Adrenal gland (tissue), 5 donors: ENCODE measurements at regions not wholly inside any gene's neighbourhood (a gene's known extent, or its start where the extent isn't known, plus 50 kb on each side); places are given as distances from the start of the nearest gene placed in this dataset.

Source experiments
- POLR2A ChIP-seq, 2 donors: fragments of 450-650 bp; IDR thresholded peaks; one replicate each; pipeline ENCODE4 v1.6.1; 2017; ENCODE audit warnings: antibody characterized with exemption in 2 of 2, mild to moderate bottlenecking in 2 of 2, moderate library complexity in 1 of 2
- TF ChIP-seq, protein P1 (sequence below), 6 experiments: fragments of 450-650 bp in 4 of 6; fragments of 200-600 bp in 2 of 6; sonication (generic) in 1 of 6; IDR thresholded peaks; 1 replicate in 5 of 6; 2 replicates in 1 of 6; pipeline versions ENCODE4 v1.5.1 to v1.8.0; 2016 to 2021; ENCODE audit warnings: antibody characterized with exemption in 6 of 6, mild to moderate bottlenecking in 2 of 6, moderate library complexity in 1 of 6
- donor health status: DM: no; HTN: no; CAD: no.

DNA sequence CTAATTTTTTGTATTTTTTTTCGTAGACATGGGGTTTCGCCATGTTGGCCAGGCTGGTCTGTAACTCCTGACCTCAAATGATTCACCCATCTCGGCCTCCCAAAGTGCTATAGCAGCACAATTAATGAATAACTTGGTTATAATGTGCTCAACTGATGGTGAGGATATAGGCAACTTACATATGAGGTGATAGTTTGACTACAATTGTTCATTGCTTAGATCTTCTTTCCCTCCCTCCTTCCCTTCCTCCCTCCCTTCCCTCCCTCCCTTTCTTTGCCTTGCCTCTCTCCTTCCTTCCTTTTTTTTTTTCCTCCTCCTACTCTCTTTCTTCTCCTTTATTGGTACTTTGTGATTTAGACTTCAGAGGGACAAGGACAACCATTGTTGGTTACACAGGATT, 151.2 kb downstream of the RNF144B start:
- TF ChIP-seq POLR2A (IDR thresholded peaks at IDR 0.05) = no peak
- TF ChIP-seq, protein P1, sequence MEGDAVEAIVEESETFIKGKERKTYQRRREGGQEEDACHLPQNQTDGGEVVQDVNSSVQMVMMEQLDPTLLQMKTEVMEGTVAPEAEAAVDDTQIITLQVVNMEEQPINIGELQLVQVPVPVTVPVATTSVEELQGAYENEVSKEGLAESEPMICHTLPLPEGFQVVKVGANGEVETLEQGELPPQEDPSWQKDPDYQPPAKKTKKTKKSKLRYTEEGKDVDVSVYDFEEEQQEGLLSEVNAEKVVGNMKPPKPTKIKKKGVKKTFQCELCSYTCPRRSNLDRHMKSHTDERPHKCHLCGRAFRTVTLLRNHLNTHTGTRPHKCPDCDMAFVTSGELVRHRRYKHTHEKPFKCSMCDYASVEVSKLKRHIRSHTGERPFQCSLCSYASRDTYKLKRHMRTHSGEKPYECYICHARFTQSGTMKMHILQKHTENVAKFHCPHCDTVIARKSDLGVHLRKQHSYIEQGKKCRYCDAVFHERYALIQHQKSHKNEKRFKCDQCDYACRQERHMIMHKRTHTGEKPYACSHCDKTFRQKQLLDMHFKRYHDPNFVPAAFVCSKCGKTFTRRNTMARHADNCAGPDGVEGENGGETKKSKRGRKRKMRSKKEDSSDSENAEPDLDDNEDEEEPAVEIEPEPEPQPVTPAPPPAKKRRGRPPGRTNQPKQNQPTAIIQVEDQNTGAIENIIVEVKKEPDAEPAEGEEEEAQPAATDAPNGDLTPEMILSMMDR (IDR thresholded peaks at IDR 0.05) = no peak
